HUES64 (cell line): ENCODE measurements at regions not wholly inside any gene's neighbourhood (a gene's known extent, or its start where the extent isn't known, plus 50 kb on each side); places are given as distances from the start of the nearest gene placed in this dataset.

Experiments
- H3K27ac ChIP-seq: 2 replicates; pipeline ENCODE4 v1.7.0; 2013; ENCODE audit warnings: low read depth, low read length, inconsistent platforms
- H3K27me3 ChIP-seq: 2 replicates; pipeline ENCODE4 v1.6.1; 2013; ENCODE audit warnings: mild to moderate bottlenecking, low read length; ENCODE audit not compliant: insufficient read depth
- H3K36me3 ChIP-seq: 2 replicates; pipeline ENCODE4 v1.6.1; 2013; ENCODE audit warnings: mild to moderate bottlenecking, low read length; ENCODE audit not compliant: insufficient read depth
- H3K4me1 ChIP-seq: 2 replicates; pipeline ENCODE4 v1.6.1; 2013; ENCODE audit warnings: mild to moderate bottlenecking, low read length, moderate library complexity; ENCODE audit not compliant: insufficient read depth
- H3K4me3 ChIP-seq: 2 replicates; pipeline ENCODE4 v1.5.1; 2013; ENCODE audit warnings: mild to moderate bottlenecking, low read length, moderate library complexity
- H3K9ac ChIP-seq: 2 replicates; pipeline ENCODE4 v1.6.1; 2013; ENCODE audit warnings: mild to moderate bottlenecking, low read depth, low read length
- H3K9me3 ChIP-seq: 2 replicates; pipeline ENCODE4 v1.6.1; 2013; ENCODE audit warnings: low read depth, low read length; ENCODE audit not compliant: insufficient read depth
- WGBS: fragments of 150-250, 120-280 bp; methylation state at CpG from one replicate; pipeline ENCODE4 v1.1.7; 2013; ENCODE audit warnings: missing lambda C conversion rate; 5-methylcytosine and 5-hydroxymethylcytosine counted together

- Histone ChIP-seq H3K36me3 (no peaks in the 10 kb centered on the region), H3K27me3 (no peaks in the 10 kb centered on the region), H3K9ac (no peak overlapping the region), H3K4me3 (no peak overlapping the region), H3K27ac (no peak overlapping the region), H3K9me3 (no peaks in the 10 kb centered on the region), H3K4me1 (no peaks in the 10 kb centered on the region)
- 93% methylated on average over 3 of the region's 3 CpGs for WGBS
Measured at GRCh38 chr10:111200505-111201186, 123.8 kb downstream of the ADRA2A start.

- H3K27me3 ChIP-seq, result no peaks in the 10 kb centered on the region
- H3K4me3 ChIP-seq, result no peak overlapping the region
- H3K36me3 ChIP-seq, result no peaks in the 10 kb centered on the region
- H3K4me1 ChIP-seq, result no peaks in the 10 kb centered on the region
- H3K27ac ChIP-seq, result no peak overlapping the region
- 89% methylated on average over 2 of the region's 2 CpGs for WGBS
- H3K9ac ChIP-seq, result no peak overlapping the region
- H3K9me3 ChIP-seq, result no peaks in the 10 kb centered on the region
Measured at GRCh38 chr10:111203615-111204014, 126.8 kb downstream of the ADRA2A start.

DNA sequence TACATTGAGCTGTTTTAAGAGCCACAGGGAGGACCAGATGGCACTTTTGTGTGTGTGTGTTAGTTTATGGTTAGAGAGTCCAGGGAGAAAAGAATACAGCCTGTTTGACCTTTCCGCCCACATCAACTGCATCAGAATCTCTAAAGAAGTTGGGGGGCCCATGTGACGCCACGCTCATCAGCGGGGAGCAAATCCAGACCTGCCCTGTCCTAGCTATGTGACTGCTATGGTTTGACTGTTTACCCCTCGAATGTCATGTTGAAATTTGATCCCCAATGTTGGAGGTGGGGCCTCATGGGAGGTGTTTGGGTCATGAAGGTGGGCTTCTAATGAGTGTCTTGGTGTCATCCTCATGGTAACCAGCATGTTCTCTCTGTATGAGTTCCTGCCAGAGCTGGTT, 128.0 kb downstream of the ADRA2A start:
- Histone ChIP-seq H3K4me1 (no peaks in the 10 kb centered on the region), H3K27ac (no peak overlapping the region), H3K4me3 (no peak overlapping the region), H3K27me3 (no peaks in the 10 kb centered on the region), H3K9ac (no peak overlapping the region), H3K9me3 (no peaks in the 10 kb centered on the region), H3K36me3 (no peaks in the 10 kb centered on the region)
- 87% methylated on average over 5 of the region's 5 CpGs for WGBS

GRCh38 chr10:111206521-111206920, 129.7 kb downstream of the ADRA2A start:
- Histone ChIP-seq H3K27ac (no peak overlapping the region), H3K27me3 (no peaks in the 10 kb centered on the region), H3K4me3 (no peak overlapping the region), H3K36me3 (no peaks in the 10 kb centered on the region), H3K9ac (no peak overlapping the region), H3K4me1 (no peaks in the 10 kb centered on the region), H3K9me3 (no peaks in the 10 kb centered on the region)

DNA sequence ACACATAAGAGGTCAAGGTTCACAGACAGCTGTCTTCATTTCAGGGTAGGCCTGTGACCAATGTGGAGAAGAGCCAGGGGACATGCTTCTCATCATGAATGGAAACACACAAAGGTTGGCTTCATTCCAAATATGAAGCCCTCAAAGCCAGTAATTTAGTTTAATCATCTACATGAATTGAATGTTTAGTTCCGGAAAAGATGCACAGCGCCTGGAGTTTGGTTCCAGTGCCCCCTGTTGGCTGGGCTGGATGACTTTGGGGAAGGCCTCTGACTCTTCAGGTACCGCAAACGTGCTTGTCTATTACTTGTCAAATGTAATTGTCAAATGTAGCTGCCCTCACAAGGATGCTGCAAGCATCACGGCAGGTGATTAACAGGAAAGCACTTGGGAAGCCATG, 130.7 kb downstream of the ADRA2A start:
- H3K4me3 ChIP-seq, result no peak overlapping the region
- H3K27ac ChIP-seq, result no peak overlapping the region
- no peaks in the 10 kb centered on the region for H3K9me3 ChIP-seq
- no peaks in the 10 kb centered on the region for H3K27me3 ChIP-seq
- no peaks in the 10 kb centered on the region for H3K36me3 ChIP-seq
- WGBS, result 75% methylated on average over 5 of the region's 5 CpGs
- H3K4me1 ChIP-seq, result no peaks in the 10 kb centered on the region
- H3K9ac ChIP-seq, result no peak overlapping the region

- no peak overlapping the region for H3K9ac ChIP-seq
- H3K4me1 ChIP-seq, result no peaks in the 10 kb centered on the region
- H3K4me3 ChIP-seq, result no peak overlapping the region
- WGBS, result 90% methylated on average over 3 of the region's 3 CpGs
- H3K27ac ChIP-seq, result no peak overlapping the region
- H3K9me3 ChIP-seq, result no peaks in the 10 kb centered on the region
- no peaks in the 10 kb centered on the region for H3K27me3 ChIP-seq
- H3K36me3 ChIP-seq, result no peaks in the 10 kb centered on the region
Measured at GRCh38 chr10:111208951-111209350, 132.1 kb downstream of the ADRA2A start.

DNA sequence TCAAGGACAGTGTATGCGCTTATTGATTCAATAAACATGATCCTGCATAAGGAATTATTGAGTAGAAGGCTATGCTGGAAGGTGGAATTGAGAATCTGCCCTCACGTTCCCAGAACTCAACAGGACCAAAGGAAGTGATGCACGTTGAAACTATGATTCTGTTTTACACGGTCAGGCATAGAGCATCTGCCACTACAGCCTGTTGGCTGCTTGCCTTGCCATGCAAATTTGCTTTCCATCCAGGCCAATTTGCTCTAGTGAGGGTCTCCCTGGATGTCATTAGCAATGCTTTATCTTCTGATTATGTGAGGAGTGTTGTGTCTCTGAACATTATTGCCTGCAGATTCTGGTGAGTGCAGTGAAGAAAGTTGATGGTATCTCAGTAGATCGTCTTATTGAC, 132.9 kb downstream of the ADRA2A start:
- Histone ChIP-seq H3K9me3 (0 out of 2 replicates have a peak, but pooled peaks cover 3% of the 10 kb centered on the region), H3K9ac (no peak overlapping the region), H3K36me3 (no peaks in the 10 kb centered on the region), H3K4me1 (no peaks in the 10 kb centered on the region), H3K27ac (no peak overlapping the region), H3K4me3 (no peak overlapping the region), H3K27me3 (no peaks in the 10 kb centered on the region)
- 90% methylated on average over 5 of the region's 5 CpGs for WGBS

DNA sequence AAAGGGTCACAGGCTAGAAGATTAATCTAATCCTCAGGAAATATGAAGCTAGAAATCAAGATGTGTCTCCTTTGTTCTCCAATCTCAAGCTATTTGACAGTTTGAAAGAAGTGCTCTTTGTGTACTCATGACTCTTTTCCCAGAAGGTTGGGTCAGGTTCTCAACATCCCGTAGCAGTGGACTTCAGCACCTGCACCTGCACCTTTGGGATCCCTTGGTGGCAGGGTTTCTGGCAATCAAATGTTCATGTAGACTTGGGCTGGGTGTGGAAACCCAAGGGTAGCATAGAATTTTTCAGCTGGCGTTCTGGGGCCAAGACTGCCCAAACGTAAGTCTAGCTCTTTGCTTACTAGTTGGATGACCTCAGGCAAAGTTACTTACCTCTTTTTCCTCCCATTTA, 134.4 kb downstream of the ADRA2A start:
- Histone ChIP-seq H3K4me3 (no peak overlapping the region), H3K36me3 (no peaks in the 10 kb centered on the region), H3K9me3 (0 out of 2 replicates have a peak, but pooled peaks cover 3% of the 10 kb centered on the region), H3K27ac (no peak overlapping the region), H3K27me3 (no peaks in the 10 kb centered on the region), H3K4me1 (no peaks in the 10 kb centered on the region), H3K9ac (no peak overlapping the region)
- WGBS, result over 99% methylated on average over 3 of the region's 3 CpGs

DNA sequence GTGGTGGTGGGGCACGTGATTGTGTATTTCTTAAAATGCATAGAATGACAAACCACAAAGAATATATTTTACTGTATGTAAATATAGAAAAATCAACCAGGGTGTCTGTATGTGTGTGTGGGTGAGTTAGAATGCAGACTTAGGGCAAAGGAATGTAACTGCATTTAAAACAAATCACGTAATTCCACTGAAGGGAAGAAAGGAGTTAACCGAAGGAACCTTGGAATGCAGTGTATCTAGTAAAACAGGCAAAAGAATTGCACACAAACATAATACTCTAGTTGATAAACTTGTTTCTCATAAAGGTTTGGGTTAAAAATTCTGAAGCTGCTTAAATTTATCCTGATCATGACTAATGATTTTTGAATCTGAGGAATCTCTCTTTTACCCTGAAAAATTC, 134.9 kb downstream of the ADRA2A start:
- H3K9ac ChIP-seq, result no peak overlapping the region
- H3K27me3 ChIP-seq, result no peaks in the 10 kb centered on the region
- no peaks in the 10 kb centered on the region for H3K4me1 ChIP-seq
- H3K4me3 ChIP-seq, result no peak overlapping the region
- H3K36me3 ChIP-seq, result no peaks in the 10 kb centered on the region
- no peak overlapping the region for H3K27ac ChIP-seq
- 0 out of 2 replicates have a peak, but pooled peaks cover 3% of the 10 kb centered on the region for H3K9me3 ChIP-seq
- WGBS, result 86% methylated on average over 2 of the region's 3 CpGs

GRCh38 chr10:111221682-111222480, 145.1 kb downstream of the ADRA2A start:
- Histone ChIP-seq H3K36me3 (no peaks in the 10 kb centered on the region), H3K4me3 (no peak overlapping the region), H3K27ac (no peak overlapping the region), H3K4me1 (no peaks in the 10 kb centered on the region), H3K9ac (no peak overlapping the region), H3K9me3 (peaks cover 2% of the 10 kb centered on the region; the same call in 1 of the 2 replicates), H3K27me3 (no peaks in the 10 kb centered on the region)
- WGBS, result 85% methylated on average over 9 of the region's 10 CpGs

GRCh38 chr10:111222961-111223360, 146.1 kb downstream of the ADRA2A start:
- H3K9ac ChIP-seq, result no peak overlapping the region
- H3K27ac ChIP-seq, result no peak overlapping the region
- 93% methylated on average over 3 of the region's 4 CpGs for WGBS
- H3K4me1 ChIP-seq, result no peaks in the 10 kb centered on the region
- H3K4me3 ChIP-seq, result no peak overlapping the region
- H3K9me3 ChIP-seq, result peaks cover 2% of the 10 kb centered on the region; the same call in 1 of the 2 replicates
- no peaks in the 10 kb centered on the region for H3K27me3 ChIP-seq
- H3K36me3 ChIP-seq, result no peaks in the 10 kb centered on the region
